ENCODE measurements at regions not wholly inside any gene's neighbourhood (a gene's known extent, or its start where the extent isn't known, plus 50 kb on each side); places are given as distances from the start of the nearest gene placed in this dataset.

- intact Hi-C loops (cut with micrococcal nuclease), result no loop called here
- ChIA-PET RAD21 (ENCODE audit: low non-redundant PET in 1 of 2, low total read pairs in 2 of 2, uncharacterized antibody in 2 of 2, unreplicated experiment in 2 of 2) (no interaction called here), POLR2A (no interaction called here), CTCF (no interaction called here)
- H3K27ac ChIP-seq (ENCODE audit: low read depth, low read length), result no peak overlapping the region
- no peaks in the 10 kb centered on the region for H4K20me1 ChIP-seq (ENCODE audit: insufficient read depth)
- H3K4me2 ChIP-seq (ENCODE audit: low read length), result no peak overlapping the region
- no peak overlapping the region for H3K4me3 ChIP-seq (replicated peaks in 1 of 2; ENCODE audit: low read depth in 1 of 2, low read length in 2 of 2)
- no peaks in the 10 kb centered on the region for H3K36me3 ChIP-seq (ENCODE audit: control insufficient read depth in 1 of 2, insufficient read depth in 2 of 2, low read length in 2 of 2)
- H3K9me2 ChIP-seq (ENCODE audit: insufficient read depth), result no peaks in the 10 kb centered on the region
- no peaks in the 10 kb centered on the region for H3K27me3 ChIP-seq (ENCODE audit: insufficient read depth, low read length)
- H3K9ac ChIP-seq (ENCODE audit: low read length), result no peak overlapping the region
- TF ChIP-seq, protein P1, sequence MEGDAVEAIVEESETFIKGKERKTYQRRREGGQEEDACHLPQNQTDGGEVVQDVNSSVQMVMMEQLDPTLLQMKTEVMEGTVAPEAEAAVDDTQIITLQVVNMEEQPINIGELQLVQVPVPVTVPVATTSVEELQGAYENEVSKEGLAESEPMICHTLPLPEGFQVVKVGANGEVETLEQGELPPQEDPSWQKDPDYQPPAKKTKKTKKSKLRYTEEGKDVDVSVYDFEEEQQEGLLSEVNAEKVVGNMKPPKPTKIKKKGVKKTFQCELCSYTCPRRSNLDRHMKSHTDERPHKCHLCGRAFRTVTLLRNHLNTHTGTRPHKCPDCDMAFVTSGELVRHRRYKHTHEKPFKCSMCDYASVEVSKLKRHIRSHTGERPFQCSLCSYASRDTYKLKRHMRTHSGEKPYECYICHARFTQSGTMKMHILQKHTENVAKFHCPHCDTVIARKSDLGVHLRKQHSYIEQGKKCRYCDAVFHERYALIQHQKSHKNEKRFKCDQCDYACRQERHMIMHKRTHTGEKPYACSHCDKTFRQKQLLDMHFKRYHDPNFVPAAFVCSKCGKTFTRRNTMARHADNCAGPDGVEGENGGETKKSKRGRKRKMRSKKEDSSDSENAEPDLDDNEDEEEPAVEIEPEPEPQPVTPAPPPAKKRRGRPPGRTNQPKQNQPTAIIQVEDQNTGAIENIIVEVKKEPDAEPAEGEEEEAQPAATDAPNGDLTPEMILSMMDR (IDR thresholded peaks at IDR 0.05 in 2 of 3, conservative IDR thresholded peaks at IDR 0.05 in 1 of 3; ENCODE audit: borderline replicate concordance in 1 of 3, insufficient read depth in 1 of 3, low read depth in 2 of 3, low read length in 2 of 3), result no peak
- TF ChIP-seq SIN3A (IDR thresholded peaks at IDR 0.05; ENCODE audit: low read depth) (no peak), ZFX (IDR thresholded peaks at IDR 0.05) (no peak), CEBPB (IDR thresholded peaks at IDR 0.05; ENCODE audit: low read depth) (no peak), EGR1 (IDR thresholded peaks at IDR 0.05; ENCODE audit: low read depth) (no peak), SRF (IDR thresholded peaks at IDR 0.05; ENCODE audit: low read depth) (no peak), POLR2A (IDR thresholded peaks at IDR 0.05; ENCODE audit: borderline replicate concordance, extremely low read depth, insufficient read depth, insufficient read length) (no peak), CBX3 (IDR thresholded peaks at IDR 0.05; ENCODE audit: low read depth) (no peak), TCF7L2 (IDR thresholded peaks at IDR 0.05; ENCODE audit: borderline replicate concordance, extremely low read depth, insufficient read depth, insufficient read length) (no peak), REST (IDR thresholded peaks at IDR 0.05; ENCODE audit: low read depth) (no peak), ELF1 (IDR thresholded peaks at IDR 0.05; ENCODE audit: borderline replicate concordance, low read depth) (no peak), MAX (IDR thresholded peaks at IDR 0.05) (no peak), ZNF274 (IDR thresholded peaks at IDR 0.05; ENCODE audit: low read depth, low read length) (no peak), ZBTB33 (IDR thresholded peaks at IDR 0.05; ENCODE audit: extremely low read depth, insufficient replicate concordance, low read length) (no peak), EZH2 (IDR thresholded peaks at IDR 0.05) (no peak), POLR2AphosphoS5 (IDR thresholded peaks at IDR 0.05; ENCODE audit: low read depth, low read length) (no peak), FOSL1 (IDR thresholded peaks at IDR 0.05; ENCODE audit: low read depth) (no peak), SP1 (IDR thresholded peaks at IDR 0.05; ENCODE audit: low read depth) (no peak)
- no peak for ATAC-seq
- no peaks in the 10 kb centered on the region for H3K79me2 ChIP-seq (ENCODE audit: insufficient read depth, low read length)
- BruUV-seq (replicated peaks), result no TSS peak
- no peak overlapping the region for H2AFZ ChIP-seq (ENCODE audit: low read depth, low read length, poor library complexity, severe bottlenecking)
- no peaks in the 10 kb centered on the region for H3K4me1 ChIP-seq (ENCODE audit: control insufficient read depth in 1 of 2, insufficient read depth in 2 of 2, low read length in 2 of 2)
- no peak for DNase-seq (ENCODE audit: low read depth, low spot score)
- H3K9me3 ChIP-seq (ENCODE audit: control insufficient read depth in 1 of 2, insufficient read depth in 1 of 2, low read depth in 1 of 2, low read length in 2 of 2), result no peaks in the 10 kb centered on the region
These were observed 321.6 kb upstream of the CD180 start for GRCh38 chr5:67518227-67518626.
